IPS DF 6.9 (cell line): ENCODE measurements at regions not wholly inside any gene's neighbourhood (a gene's known extent, or its start where the extent isn't known, plus 50 kb on each side); places are given as distances from the start of the nearest gene placed in this dataset.
A peak's percentile ranks its signal among the peaks of the same experiment; 100 is the strongest.
"Not testable (repeated sequence)": the region's sequence is repeated elsewhere in the genome, so short reads cannot be mapped to it uniquely, and the experiment has no call there.

Source experiments
- DNase-seq: peaks from one replicate; pipeline ENCODE4 v3.0.0-alpha.2; 2013; ENCODE audit warnings: low read depth, low spot score
- H3K27ac ChIP-seq: one replicate; pipeline ENCODE4 v1.5.1; 2013; ENCODE audit warnings: low read length, control low read depth
- H3K27me3 ChIP-seq: 2 replicates; pipeline ENCODE4 v1.6.1; 2013; ENCODE audit warnings: mild to moderate bottlenecking, low read length; ENCODE audit not compliant: control insufficient read depth, insufficient read depth
- H3K36me3 ChIP-seq: 2 replicates; pipeline ENCODE4 v1.6.1; 2013; ENCODE audit warnings: low read length; ENCODE audit not compliant: control insufficient read depth, insufficient read depth
- H3K4me1 ChIP-seq: 2 replicates; pipeline ENCODE4 v1.6.1; 2013; ENCODE audit warnings: low read length; ENCODE audit not compliant: control insufficient read depth, insufficient read depth
- H3K4me3 ChIP-seq: 2 replicates; pipeline ENCODE4 v1.5.1; 2013; ENCODE audit warnings: mild to moderate bottlenecking, low read length
- H3K9me3 ChIP-seq: 2 replicates; pipeline ENCODE4 v1.6.1; 2013; ENCODE audit warnings: low read length, inconsistent platforms; ENCODE audit not compliant: control insufficient read depth, insufficient read depth
- WGBS: extraction: QIAGEN DNeasy Blood & Tissue Kit; methylation state at CpG from one replicate; pipeline ENCODE4 v1.1.7; 2013; ENCODE audit warnings: mixed read lengths, missing lambda C conversion rate; ENCODE audit not compliant: insufficient read length, insufficient coverage; 5-methylcytosine and 5-hydroxymethylcytosine counted together

GRCh38 chr7:32739749-32740148 is 151.8 kb downstream of the KBTBD2 start:
- H3K27me3 ChIP-seq, H3K36me3 ChIP-seq, DNase-seq, H3K4me3 ChIP-seq, H3K27ac ChIP-seq, H3K9me3 ChIP-seq, H3K4me1 ChIP-seq: not testable (repeated sequence)
- WGBS, result no CpG with 5 or more reads among the region's 1 CpG

- not testable (repeated sequence) for H3K36me3 ChIP-seq, H3K4me3 ChIP-seq, H3K9me3 ChIP-seq, H3K27me3 ChIP-seq, DNase-seq, H3K27ac ChIP-seq, H3K4me1 ChIP-seq
- no CpG with 5 or more reads among the region's 3 CpGs for WGBS
Observed at GRCh38 chr7:32738390-32738789, 153.2 kb downstream of the KBTBD2 start.

- not testable (repeated sequence) for H3K9me3 ChIP-seq, H3K4me3 ChIP-seq, H3K27ac ChIP-seq, DNase-seq, H3K36me3 ChIP-seq, H3K4me1 ChIP-seq, H3K27me3 ChIP-seq
- WGBS, result no CpG with 5 or more reads among the region's 4 CpGs
Observed at GRCh38 chr7:32732767-32733166, 158.8 kb downstream of the KBTBD2 start.

GRCh38 chr7:32729335-32729675 is 162.3 kb downstream of the KBTBD2 start:
- H3K27me3 ChIP-seq, H3K4me1 ChIP-seq, DNase-seq, H3K36me3 ChIP-seq, H3K9me3 ChIP-seq, H3K27ac ChIP-seq: not testable (repeated sequence)
- peak overlapping the region; percentile 23; the same call in 1 of the 2 replicates for H3K4me3 ChIP-seq
- WGBS, result no CpG with 5 or more reads among the region's 5 CpGs

- not testable (repeated sequence) for H3K36me3 ChIP-seq, H3K9me3 ChIP-seq, H3K4me1 ChIP-seq, DNase-seq, H3K27me3 ChIP-seq, H3K27ac ChIP-seq
- H3K4me3 ChIP-seq, result peak overlapping the region; percentile 51; the same call in 1 of the 2 replicates
- no CpG with 5 or more reads among the region's 111 CpGs for WGBS
Observed at GRCh38 chr7:32728412-32729334, 162.9 kb downstream of the KBTBD2 start.

- H3K4me1 ChIP-seq, H3K27ac ChIP-seq, H3K36me3 ChIP-seq, H3K9me3 ChIP-seq, DNase-seq, H3K27me3 ChIP-seq: not testable (repeated sequence)
- no CpG with 5 or more reads among the region's 66 CpGs for WGBS
- peak overlapping the region; percentile 51; the same call in 1 of the 2 replicates for H3K4me3 ChIP-seq
Observed at GRCh38 chr7:32727483-32728411, 163.8 kb downstream of the KBTBD2 start.

- H3K4me1 ChIP-seq, H3K9me3 ChIP-seq, H3K4me3 ChIP-seq, H3K27ac ChIP-seq, H3K27me3 ChIP-seq, DNase-seq, H3K36me3 ChIP-seq: not testable (repeated sequence)
- WGBS, result no CpG with 5 or more reads among the region's 4 CpGs
Observed at GRCh38 chr7:32722837-32723236, 168.7 kb downstream of the KBTBD2 start.

- H3K27me3 ChIP-seq, result no peaks in the 10 kb centered on the region
- no peaks in the 10 kb centered on the region for H3K36me3 ChIP-seq
- no peak overlapping the region for H3K4me3 ChIP-seq
- no CpG with 5 or more reads among the region's 1 CpG for WGBS
- H3K27ac ChIP-seq, result no peak overlapping the region
- no peaks in the 10 kb centered on the region for H3K4me1 ChIP-seq
- no peaks in the 10 kb centered on the region for H3K9me3 ChIP-seq
- no peak for DNase-seq
Observed at GRCh38 chr7:32694182-32694581, 197.4 kb downstream of the KBTBD2 start.

GRCh38 chr7:32691965-32692815 is 196.9 kb downstream of the AVL9 start:
- H3K36me3 ChIP-seq, H3K9me3 ChIP-seq, DNase-seq, H3K4me3 ChIP-seq, H3K27me3 ChIP-seq, H3K4me1 ChIP-seq, H3K27ac ChIP-seq: not testable (repeated sequence)
- WGBS, result no CpG with 5 or more reads among the region's 7 CpGs

- no CpG with 5 or more reads among the region's 13 CpGs for WGBS
- not testable (repeated sequence) for H3K4me3 ChIP-seq, H3K27me3 ChIP-seq, H3K36me3 ChIP-seq, H3K4me1 ChIP-seq, H3K27ac ChIP-seq, DNase-seq, H3K9me3 ChIP-seq
Observed at GRCh38 chr7:32688092-32688491, 192.8 kb downstream of the AVL9 start.
